GM18508 (cell line): ENCODE measurements at regions not wholly inside any gene's neighbourhood (a gene's known extent, or its start where the extent isn't known, plus 50 kb on each side); places are given as distances from the start of the nearest gene placed in this dataset.

Source experiments
- ATAC-seq: cut with Tn5 transposase; IDR thresholded peaks from one replicate; pipeline ENCODE4 v1.9.1; 2021; ENCODE audit warnings: moderate number of reproducible peaks; ENCODE audit not compliant: insufficient read depth, unreplicated experiment

- no peak for ATAC-seq
These were observed 473.9 kb downstream of the BCL11B start for GRCh38 chr14:98798099-98798498.

GRCh38 chr14:98799891-98800290, 472.1 kb downstream of the BCL11B start:
- no peak for ATAC-seq

- no peak for ATAC-seq
These were observed 470.0 kb downstream of the BCL11B start for GRCh38 chr14:98802044-98802443.

- ATAC-seq: no peak
These were observed 468.8 kb downstream of the BCL11B start for GRCh38 chr14:98803196-98803595.

- no peak for ATAC-seq
These were observed 463.2 kb downstream of the BCL11B start for GRCh38 chr14:98808494-98809407.

- no peak for ATAC-seq
These were observed 455.8 kb downstream of the BCL11B start for GRCh38 chr14:98816195-98816594.

- no peak for ATAC-seq
These were observed 455.3 kb downstream of the BCL11B start for GRCh38 chr14:98816720-98817119.

- ATAC-seq: no peak
These were observed 452.7 kb downstream of the BCL11B start for GRCh38 chr14:98819132-98819866.

- ATAC-seq: no peak
These were observed 452.2 kb downstream of the BCL11B start for GRCh38 chr14:98819867-98820206.

- no peak for ATAC-seq
These were observed 449.1 kb downstream of the BCL11B start for GRCh38 chr14:98822917-98823316.

GRCh38 chr14:98826618-98827017, 445.4 kb downstream of the BCL11B start:
- no peak for ATAC-seq

- ATAC-seq: no peak
These were observed 437.9 kb downstream of the BCL11B start for GRCh38 chr14:98834119-98834518.

- no peak for ATAC-seq
These were observed 436.8 kb downstream of the BCL11B start for GRCh38 chr14:98835051-98835824.

- ATAC-seq: no peak
These were observed 436.2 kb downstream of the BCL11B start for GRCh38 chr14:98835825-98836100.

- no peak for ATAC-seq
These were observed 431.9 kb downstream of the BCL11B start for GRCh38 chr14:98840091-98840490.

GRCh38 chr14:98840511-98840910, 431.5 kb downstream of the BCL11B start:
- no peak for ATAC-seq

GRCh38 chr14:98844456-98844855, 427.5 kb downstream of the BCL11B start:
- no peak for ATAC-seq

GRCh38 chr14:98847521-98848468, 424.2 kb downstream of the BCL11B start:
- no peak for ATAC-seq

- no peak for ATAC-seq
These were observed 418.8 kb downstream of the BCL11B start for GRCh38 chr14:98853063-98853729.
